NAMALWA (cell line): ENCODE measurements at regions not wholly inside any gene's neighbourhood (a gene's known extent, or its start where the extent isn't known, plus 50 kb on each side); places are given as distances from the start of the nearest gene placed in this dataset.

Experiments
- DNase-seq: peaks from one replicate; pipeline ENCODE4 v3.0.0-alpha.2; 2015; ENCODE audit warnings: low spot score

DNA sequence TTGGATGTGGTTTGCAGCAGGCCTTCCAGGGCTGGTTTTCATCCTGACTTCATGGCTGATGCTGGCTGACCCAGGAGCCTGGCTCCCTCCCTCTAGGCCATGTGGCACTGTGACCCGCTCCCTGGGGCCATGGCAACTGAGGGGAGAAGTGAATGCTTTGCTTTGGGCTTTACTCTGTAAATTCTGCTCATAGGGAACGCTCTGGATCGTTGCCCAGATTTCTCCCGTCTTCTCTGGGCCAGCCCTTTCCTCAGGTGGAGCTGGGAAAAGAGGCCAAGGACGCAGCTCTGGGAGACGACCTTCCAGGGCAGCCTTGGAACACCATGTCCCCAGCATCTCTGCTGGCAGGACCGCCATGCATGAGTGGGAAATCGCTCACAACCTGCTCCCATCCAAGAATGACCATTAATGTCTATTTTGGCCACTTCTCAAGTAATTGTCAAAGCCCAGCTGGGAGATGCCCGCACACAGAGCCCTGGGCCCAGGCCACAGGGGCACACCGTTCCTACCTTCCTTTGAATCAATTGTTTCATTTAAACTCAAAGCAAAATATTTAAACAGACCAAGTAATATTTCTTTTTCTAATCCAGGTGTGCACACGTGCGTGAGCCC lies 321.8 kb downstream of the TEX29 start:
- DNase-seq, result no peak

DNA sequence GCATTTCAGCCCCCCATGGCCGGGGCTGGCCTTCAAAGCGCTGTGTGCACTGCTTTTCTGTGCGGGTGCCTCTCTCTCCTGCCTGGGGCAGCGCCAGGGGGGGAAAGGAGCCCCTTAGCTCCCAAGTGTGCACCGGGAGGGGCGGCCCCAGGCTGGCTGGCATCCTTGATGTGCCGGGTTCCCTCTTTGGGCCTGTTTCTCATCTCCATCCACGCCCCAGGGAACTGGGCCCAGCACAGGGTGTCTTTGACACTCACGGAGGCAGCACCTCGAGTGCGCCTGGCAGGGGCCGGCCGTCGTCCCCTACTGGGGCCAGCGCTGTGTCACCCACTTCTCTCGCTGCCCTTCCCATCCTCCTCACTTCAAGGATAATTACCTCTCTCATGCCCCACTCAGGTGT lies 324.3 kb downstream of the TEX29 start:
- DNase-seq, result no peak

DNA sequence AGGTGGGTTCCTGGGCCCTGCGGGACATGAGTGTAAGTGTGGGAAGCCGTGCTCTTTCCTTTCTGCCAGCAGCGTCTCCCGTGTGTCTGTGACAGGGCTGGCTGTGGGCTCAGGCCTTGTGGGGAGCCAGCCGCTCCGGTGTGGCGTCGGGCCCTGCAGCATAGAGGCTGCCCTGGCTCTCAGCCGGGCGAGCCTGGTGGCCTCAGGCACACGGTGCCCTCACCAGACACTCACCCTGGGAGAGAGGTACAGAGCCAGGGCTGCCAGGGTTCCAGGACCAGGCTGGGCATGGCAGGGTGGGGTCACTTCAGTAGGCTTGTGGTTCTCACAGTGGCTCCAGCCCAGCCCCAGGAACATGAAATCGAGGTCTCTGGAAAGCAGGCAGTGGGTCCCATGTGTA lies 324.8 kb downstream of the TEX29 start:
- DNase-seq, result no peak

DNA sequence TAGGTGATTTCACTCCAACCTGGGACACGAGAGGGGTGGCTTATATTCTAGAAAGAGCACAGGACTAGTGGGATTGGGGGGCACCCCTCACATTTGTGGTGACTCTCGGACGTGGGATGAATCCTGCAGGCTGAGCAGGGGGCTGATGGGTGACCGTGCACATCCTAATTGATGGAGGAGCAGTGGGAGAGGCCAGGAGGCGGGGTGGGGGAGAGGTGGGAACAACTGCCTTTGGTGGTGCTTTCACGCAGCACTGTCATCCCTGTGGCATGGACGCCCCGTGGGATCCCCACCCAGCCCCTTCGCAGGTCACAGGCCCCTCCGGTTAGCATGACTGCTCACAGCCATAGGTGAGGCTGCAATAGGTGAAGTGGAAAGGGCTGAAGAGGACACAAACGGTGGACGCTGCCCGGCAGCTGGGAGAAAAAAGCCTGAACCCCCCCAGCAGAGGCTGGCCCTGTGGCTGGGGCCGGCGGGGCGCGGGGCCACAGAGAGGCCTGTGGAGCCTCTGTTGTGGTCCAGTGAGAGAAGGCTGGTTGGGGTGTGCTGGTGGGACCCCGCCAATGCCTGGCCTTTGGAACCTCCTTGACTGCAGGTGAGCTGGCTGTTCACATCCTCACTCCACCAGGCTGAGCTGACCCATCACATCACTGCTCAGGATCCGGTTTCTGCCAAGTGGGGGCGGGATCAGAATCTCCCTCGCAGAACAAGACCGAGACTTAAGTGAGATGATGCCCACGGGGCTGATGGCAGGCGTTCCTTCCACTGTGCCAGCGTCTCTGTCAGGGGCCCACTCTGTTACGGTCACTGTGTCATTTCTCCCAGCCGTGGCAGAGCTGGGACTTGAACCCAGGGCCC lies 325.4 kb downstream of the TEX29 start:
- DNase-seq, result no peak

DNA sequence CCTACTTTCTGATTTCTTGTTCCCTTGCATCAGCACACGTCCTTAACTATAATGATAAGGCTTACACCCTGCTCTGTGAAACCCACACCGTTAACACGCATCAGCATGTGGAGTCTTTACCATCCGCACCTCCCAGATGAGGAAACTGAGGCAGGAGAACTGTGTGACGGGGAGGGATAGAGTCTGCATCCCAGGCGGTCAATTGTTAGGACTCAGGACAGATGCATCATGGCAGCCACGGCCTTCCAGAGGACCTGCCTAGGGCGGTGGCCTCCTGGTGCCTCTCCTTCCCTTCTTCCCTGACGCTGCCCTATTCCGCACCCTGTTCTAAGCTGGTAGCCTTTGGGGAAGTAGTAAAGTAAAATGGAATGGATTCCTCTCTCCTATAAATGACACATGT lies 326.0 kb downstream of the TEX29 start:
- DNase-seq, result no peak

DNA sequence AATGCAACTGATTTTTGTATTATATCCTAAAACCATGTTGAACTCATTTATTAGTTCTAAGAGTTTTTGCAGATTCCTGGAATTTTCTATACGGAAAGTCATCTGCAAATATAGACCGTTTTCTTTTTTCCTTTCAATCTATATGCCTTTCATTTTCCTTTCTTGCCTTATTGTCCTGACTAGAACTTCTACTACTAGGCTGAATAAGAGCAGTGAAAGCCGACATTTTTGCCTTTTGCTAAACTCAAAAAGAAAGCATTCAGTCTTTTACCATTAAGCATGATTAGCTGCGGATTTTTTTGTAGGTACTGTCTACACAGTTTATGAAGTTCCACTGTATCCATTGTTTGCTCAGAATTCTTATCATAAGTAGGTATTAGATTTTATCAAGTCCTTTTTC lies 328.4 kb downstream of the TEX29 start:
- no peak for DNase-seq

DNA sequence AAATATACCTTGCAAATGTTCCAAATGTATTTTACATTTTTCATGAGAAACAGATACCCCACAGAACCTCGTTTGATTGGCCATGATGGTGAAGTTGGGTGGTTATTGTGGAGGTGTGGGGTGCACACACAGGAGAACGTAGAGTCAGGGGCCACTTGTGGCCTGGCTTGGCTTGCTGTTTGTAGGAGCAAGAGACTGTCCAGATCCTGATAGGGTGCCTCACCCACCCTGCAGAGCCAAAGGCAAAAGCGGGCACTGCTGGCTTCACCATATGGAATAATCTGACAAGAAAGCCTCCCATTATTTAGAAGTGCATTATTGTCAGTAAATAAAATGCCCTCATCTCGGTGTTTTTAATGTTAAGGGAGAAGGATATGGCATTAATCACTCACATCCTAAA lies 330.2 kb downstream of the TEX29 start:
- no peak for DNase-seq

DNA sequence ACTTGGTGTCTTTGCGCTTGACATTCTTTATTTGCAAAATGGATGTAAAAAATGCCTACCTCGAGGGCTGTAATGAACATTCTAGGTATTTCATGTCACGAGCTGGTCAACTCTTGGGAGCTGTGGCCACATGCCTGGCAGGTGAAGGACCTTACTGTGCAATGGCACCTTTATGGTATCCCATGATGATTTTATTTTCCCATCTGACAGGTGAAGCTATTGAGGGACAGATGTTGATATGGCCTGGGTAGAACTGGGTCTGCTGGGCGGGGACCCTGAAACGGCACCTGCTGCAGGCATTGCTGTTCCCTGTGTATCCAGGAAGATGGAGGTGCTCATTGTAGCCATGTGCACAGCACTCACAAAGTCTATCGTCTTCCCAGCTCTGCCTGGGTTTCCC lies 332.2 kb downstream of the TEX29 start:
- no peak for DNase-seq

DNA sequence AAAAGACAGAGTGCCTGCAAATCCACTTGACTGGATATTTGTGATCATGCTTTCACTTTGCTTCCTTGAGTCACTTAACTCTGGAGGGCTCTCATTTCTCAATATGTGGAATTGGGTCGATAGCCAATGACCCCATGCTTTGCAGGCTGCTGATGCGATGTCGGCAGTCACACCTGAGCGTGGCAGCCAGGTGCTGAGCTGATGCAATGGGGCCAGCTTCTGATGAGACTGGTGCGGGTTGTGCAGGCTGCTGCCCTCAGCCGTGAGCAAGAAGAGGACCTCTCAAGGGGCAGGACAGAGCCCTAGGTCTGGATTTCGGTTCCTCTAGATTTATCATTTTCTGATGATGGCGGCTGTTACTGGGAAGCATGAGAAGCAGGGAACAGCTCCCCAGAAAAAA lies 334.1 kb downstream of the TEX29 start:
- DNase-seq, result no peak

DNA sequence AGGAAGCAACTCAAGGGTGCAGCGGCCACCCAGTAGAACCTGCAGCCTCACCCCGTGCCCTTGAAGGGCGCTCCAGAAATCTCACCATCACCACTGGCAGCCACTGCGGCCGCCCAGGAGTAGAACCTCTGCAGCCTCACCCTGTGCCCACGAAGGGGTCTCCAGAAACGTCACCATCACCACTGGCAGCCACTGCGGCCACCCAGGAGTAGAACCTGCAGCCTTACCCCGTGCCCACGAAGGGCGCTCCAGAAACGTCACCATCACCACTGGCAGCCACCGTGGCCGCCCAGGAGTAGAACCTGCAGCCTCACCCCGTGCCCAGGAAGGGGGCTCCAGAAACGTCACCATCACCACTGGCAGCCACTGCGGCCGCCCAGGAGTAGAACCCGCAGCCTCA lies 336.0 kb downstream of the TEX29 start:
- no peak for DNase-seq

DNA sequence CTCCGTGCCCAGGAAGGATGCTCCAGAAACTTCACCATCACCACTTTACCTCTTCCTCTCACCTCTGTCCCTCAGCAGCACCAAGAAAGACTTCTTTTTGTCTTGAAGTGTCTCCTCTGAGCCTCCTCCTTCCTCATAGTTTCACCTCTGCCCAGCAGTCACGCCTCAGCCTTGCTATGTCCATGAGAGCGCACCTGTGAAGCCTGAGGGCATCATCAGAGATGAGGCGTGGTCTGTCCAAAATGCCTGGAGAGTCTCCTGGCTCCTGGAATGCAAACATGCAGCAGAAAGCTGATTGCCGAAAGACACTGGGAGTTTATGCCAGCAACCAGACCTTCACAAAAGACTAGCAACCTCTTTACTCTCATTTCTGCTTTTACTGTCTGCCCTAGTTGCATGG lies 336.6 kb downstream of the TEX29 start:
- DNase-seq, result no peak

DNA sequence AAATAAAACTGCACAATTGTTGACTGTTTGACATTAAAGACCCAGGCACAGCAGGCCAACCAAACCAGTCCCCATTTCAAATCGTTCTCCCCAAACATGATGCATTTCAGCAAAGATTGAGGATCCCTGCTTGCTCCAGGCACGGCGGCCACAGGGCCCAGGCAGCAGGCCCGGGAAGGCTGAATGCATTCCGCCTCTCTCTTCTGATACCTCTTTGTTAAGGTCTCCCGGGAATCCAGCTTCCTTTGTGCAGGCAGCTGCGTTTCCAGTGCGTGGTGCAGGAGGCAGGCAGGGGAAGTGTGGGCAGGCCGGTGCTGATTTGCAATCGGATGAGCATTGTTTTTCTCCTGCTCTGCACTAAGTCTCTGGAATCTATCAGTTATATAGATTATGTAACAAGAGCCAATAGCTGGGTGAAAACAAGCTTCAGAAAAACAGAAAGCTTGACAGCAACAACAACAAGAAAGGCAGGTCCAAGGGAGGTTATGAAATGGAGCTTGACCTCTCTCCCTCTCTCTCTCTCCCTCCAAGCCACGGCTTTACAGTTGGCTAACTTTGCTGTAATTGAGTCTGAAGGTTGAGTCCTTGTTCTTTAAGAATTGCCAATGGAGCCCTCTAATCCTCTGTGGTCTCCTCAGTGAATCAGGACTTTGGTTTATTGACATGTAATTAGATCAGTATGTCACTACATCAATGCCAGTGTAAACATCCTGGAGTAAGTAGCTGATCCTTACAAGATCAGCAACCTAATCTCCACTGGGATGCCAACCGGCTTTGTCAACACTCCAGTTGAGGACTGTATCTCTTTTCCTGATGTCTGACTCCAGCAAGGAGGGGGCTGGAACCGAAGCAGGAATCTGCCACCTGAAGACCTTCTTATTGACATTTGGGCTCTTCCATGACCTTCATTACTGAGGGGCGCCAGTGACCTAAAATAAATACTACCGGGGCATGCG lies 338.0 kb downstream of the TEX29 start:
- DNase-seq, result no peak

DNA sequence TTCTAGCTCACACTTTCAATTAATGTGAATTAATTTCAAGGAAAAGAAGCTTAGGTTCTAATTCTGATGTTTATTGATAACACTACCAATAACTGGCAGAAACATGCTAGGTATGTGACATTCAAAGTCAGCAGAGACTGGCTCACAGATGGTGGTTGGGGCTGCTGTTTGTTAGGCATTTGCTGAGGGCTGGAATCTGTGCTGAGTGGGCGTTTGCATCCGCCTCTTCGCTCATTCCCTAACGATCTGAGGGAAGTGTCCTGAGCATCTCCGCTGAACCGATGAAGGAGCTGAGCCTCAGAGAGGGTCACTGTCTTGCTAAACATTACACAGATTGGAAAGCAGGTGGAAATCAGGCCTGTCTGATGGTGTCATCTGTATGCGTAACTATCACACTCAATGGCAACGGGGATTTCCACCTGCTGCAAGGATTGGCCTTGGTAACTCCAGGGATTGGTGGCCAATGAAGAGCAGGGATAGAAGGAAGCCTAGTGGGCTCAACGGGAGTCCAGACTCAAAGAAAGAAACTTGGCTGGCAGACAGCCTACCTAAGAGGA lies 338.9 kb downstream of the TEX29 start:
- no peak for DNase-seq

DNA sequence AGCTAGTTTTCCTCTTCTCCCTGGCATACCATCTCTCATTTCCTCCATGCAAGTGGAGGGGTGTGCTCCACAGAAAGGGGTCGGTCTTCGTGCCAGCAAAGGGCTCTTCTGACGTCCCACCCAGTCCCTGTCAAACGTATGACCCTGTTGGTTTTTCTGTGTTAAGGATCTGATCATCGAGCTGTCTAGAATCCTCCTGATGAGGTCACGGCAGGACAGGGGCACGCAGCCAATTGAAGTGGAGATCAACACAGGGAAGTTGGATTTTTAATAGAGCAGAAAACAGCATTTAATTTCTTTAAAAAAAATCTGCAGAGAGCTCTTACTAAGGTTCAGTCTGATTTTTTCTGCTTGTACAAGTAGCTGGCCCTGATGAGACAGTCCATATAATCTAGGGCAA lies 339.4 kb downstream of the TEX29 start:
- DNase-seq, result no peak

DNA sequence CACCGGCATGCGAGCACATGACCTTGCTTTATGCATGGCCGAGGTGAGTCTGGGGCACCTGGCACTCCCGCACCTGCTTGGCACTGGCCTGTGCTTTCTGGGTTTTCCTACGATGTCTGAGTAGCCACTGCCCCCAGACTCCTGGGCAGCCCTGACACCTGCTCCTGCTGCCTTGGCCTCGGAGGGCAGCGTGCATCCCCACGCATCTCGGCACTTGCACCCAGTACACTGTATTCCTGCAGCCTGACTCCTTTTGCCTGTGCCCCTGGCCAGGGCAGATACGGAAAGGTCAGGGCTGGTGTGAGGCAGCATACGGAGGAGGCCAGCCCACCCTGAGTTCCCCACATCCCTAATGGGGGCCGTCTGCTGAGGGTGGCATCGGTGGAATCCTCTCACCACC lies 340.6 kb downstream of the TEX29 start:
- no peak for DNase-seq

DNA sequence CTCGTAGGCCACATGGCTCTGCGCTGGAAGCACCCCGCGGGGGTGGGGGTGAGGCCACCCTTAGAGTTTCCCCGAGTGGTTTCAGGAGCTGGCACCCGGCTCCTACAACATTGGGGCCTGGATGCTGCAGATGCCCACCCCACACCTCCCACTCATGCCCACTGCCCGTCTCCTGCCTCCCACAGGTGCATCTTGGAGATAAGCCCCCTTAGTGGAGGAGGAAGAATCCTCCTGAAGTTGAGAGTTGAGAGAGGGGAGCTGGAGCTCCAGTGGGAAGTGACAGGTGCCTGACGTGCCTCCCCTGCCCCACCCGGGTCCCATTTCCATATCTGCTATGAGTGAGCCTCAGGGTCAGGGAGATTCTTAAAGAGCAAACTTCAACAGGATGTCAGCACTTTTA lies 341.3 kb downstream of the TEX29 start:
- no peak for DNase-seq

DNA sequence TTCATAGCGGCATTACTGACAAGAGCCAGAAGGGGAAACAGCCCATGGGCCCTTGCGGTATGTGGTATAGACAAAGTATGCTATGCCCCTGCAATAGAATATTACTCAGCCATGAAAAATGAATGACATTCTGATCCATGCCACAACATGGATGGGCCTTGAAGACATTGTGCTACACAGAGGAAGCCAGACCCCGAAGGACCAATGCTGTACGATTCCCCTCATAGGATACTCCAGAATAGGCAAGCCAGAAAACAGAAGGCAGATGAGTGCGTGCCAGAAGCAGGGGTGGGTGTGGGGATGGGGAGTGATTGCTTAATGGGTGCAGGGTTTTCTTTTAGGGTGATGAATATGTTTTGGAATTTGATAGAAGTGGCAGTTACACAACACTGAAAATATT lies 342.0 kb downstream of the TEX29 start:
- no peak for DNase-seq

DNA sequence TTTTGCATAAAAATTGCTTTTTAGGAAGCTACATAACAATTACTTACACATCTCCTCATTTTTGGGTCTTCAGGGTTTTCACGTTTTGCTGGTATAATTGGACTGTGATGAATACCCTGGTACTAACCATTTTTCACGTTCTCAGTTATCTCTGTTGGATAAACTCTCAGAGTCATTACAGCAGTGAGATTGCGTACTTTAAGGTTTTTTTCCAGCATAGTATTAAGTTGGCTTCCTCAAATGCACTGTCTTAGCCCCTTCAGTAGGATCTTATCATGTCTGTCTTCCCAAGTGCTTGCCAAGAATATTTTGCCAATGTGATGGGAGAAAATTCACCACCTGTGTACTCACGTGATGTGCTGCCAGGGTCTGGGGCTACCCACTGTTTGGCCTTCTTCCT lies 342.5 kb downstream of the TEX29 start:
- DNase-seq, result no peak

DNA sequence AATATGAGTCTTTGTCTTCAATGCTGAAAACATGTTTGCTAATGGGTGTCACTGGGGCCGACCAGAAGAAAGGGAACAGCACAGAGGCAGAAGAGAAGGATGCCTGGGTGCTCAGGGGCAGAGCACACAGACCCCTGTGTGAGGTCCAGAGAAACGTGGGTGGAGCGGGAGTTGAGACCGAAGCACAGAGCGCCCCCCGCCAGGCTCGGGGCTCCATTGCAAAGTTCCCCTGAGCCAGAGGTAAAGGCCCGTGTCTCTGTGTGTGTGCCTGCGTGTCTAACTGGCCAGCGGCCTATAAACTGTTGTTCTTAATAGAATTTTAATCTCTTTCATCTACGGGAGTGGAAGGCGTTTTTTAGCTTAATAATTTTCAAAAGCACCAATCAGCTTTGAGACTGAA lies 343.1 kb downstream of the TEX29 start:
- DNase-seq, result no peak

DNA sequence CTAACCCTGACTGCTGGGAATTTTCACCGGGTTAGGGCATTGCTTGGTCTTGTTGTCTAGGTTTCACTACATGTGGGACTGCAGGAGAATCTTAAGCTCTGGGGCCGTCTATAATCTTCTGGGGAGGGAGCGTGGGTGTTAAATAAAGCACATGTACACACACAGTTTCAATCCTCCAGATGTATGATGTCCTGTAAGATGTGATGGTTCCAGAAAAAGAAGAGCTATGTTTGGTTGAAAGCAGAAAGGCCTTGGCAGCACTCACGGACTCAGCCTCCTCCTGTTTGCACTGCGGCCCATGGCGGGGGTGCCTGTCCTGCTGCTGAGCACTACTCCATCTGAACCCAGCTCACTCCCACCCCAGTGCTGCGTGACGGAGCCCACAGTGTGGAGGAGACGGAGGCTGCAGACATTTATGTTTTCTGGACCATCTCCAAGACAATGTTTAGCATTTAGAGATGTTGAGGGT lies 343.5 kb downstream of the TEX29 start:
- DNase-seq, result no peak

DNA sequence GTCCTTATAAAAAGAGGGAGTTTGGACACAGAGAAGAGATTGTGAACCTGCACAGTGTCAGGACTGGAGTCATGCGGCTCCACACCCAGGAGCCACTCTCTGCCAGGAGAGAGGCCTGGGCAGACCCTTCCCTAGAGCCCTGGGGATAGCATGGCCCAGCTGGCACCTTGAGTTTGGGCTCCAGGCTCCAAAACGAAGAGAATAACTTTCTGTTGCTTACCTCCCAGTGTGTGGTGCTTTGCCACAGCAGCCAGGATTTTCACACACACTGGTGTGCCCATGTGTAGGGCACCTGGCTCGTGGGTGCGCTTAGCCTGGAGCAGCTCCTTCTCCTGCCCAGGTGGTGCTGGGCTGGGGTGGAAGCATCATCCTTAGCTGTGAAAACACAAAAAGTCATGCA lies 344.3 kb downstream of the TEX29 start:
- DNase-seq, result no peak

DNA sequence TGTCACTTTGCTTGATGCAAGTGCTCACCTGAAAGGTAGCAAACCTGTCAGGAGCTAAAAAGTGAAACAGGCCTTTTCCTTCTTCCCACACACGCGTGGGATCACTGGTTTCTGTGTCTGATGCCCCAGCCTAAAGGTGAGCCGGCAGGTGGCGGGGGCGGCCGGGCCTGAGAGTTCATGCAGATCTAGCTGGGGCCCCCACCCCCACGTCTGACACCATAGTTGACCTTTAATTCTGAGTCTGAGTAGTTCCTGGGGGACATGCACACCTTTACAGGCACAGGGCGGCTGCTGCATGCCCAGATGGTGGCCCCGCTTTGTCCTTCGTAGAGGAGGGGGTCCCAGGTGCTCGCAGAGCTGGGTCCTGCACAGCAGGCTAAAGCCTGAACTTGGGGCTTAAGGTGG lies 345.3 kb downstream of the TEX29 start:
- no peak for DNase-seq
